ENCODE measurements at regions not wholly inside any gene's neighbourhood (a gene's known extent, or its start where the extent isn't known, plus 50 kb on each side); places are given as distances from the start of the nearest gene placed in this dataset.

GRCh38 chr9:126017758-126018157, 270.6 kb downstream of the PBX3 start:
- no peak for DNase-seq

GRCh38 chr9:126020836-126021235, 273.7 kb downstream of the PBX3 start:
- DNase-seq: no peak

GRCh38 chr9:126023962-126024361, 276.8 kb downstream of the PBX3 start:
- DNase-seq: no peak

- no peak for DNase-seq
Observed at GRCh38 chr9:126024581-126025230, 277.5 kb downstream of the PBX3 start.

- no peak for DNase-seq
Observed at GRCh38 chr9:126025991-126026390, 278.8 kb downstream of the PBX3 start.

- no peak for DNase-seq
Observed at GRCh38 chr9:126027566-126027965, 280.4 kb downstream of the PBX3 start.

GRCh38 chr9:126028746-126029145, 281.6 kb downstream of the PBX3 start:
- no peak for DNase-seq

- DNase-seq: no peak
Observed at GRCh38 chr9:126030716-126031115, 283.5 kb downstream of the PBX3 start.

- no peak for DNase-seq
Observed at GRCh38 chr9:126031116-126031515, 283.9 kb downstream of the PBX3 start.

- DNase-seq: no peak
Observed at GRCh38 chr9:126032135-126032534, 285.0 kb downstream of the PBX3 start.

GRCh38 chr9:126033318-126033717, 286.1 kb downstream of the PBX3 start:
- no peak for DNase-seq

- DNase-seq: no peak
Observed at GRCh38 chr9:126033956-126034355, 286.8 kb downstream of the PBX3 start.

- no peak for DNase-seq
Observed at GRCh38 chr9:126036881-126037291, 289.7 kb downstream of the PBX3 start.

- DNase-seq: no peak
Observed at GRCh38 chr9:126038790-126039189, 287.8 kb upstream of the MVB12B start.

- DNase-seq: no peak
Observed at GRCh38 chr9:126043681-126044080, 282.9 kb upstream of the MVB12B start.

GRCh38 chr9:126049088-126049487, 277.5 kb upstream of the MVB12B start:
- no peak for DNase-seq

- DNase-seq: no peak
Observed at GRCh38 chr9:126049896-126050604, 276.6 kb upstream of the MVB12B start.

- no peak for DNase-seq
Observed at GRCh38 chr9:126050605-126050990, 276.0 kb upstream of the MVB12B start.

- no peak for DNase-seq
Observed at GRCh38 chr9:126051446-126052130, 275.0 kb upstream of the MVB12B start.

GRCh38 chr9:126052791-126053190, 273.8 kb upstream of the MVB12B start:
- no peak for DNase-seq

GRCh38 chr9:126053913-126054312, 272.7 kb upstream of the MVB12B start:
- DNase-seq: no peak

- no peak for DNase-seq
Observed at GRCh38 chr9:126055381-126055985, 271.1 kb upstream of the MVB12B start.

- no peak for DNase-seq
Observed at GRCh38 chr9:126056312-126057021, 270.2 kb upstream of the MVB12B start.
